HCT116 (cell line): ENCODE measurements at regions not wholly inside any gene's neighbourhood (a gene's known extent, or its start where the extent isn't known, plus 50 kb on each side); places are given as distances from the start of the nearest gene placed in this dataset.

Experiments
- ATAC-seq: fragments of 200-7000 bp; cut with Tn5 transposase; 2 replicates; pipeline ENCODE4 v1.9.1; 2020; ENCODE audit warnings: mild to moderate bottlenecking, moderate library complexity
- BruUV-seq: library from RNA; stranded (reverse); fragments of 400-500 nt; replicated peaks from 2 replicates; lab custom pipeline; 2021; lab: Mats Ljungman, UMichigan
- CTCF ChIA-PET: fragments of 300-600 bp; sonication (Branson Sonifier 250); formaldehyde crosslinking; loops from one replicate; lab custom pipeline; 2021; ENCODE audit warnings: antibody characterized with exemption; lab: Charles Lee
- POLR2A ChIA-PET: fragments of 300-600, 350-600 bp; sonication (Branson Sonifier 250); formaldehyde crosslinking; loops from one replicate; lab custom pipeline; 2021; ENCODE audit warnings: antibody characterized with exemption; lab: Charles Lee
- RAD21 ChIA-PET, 2 experiments: fragments of 300-600 bp; sonication (Branson Sonifier 250); formaldehyde crosslinking; loops; one replicate each; lab custom pipeline; 2023; ENCODE audit warnings: low total read pairs in 2 of 2; ENCODE audit not compliant: uncharacterized antibody in 2 of 2, unreplicated experiment in 2 of 2, low non-redundant PET in 1 of 2; lab: Charles Lee
- DNase-seq: peaks from one replicate; pipeline ENCODE4 v3.0.0-alpha.2; 2010; ENCODE audit warnings: low read depth, low spot score
- H2AFZ ChIP-seq: fragments of 200-600 bp; shearing (Covaris generic), sonication (generic); 2 replicates; pipeline ENCODE4 v1.6.1; 2017; ENCODE audit warnings: low read depth, mixed run types, mixed read lengths, antibody characterized with exemption, low read length; ENCODE audit not compliant: poor library complexity, severe bottlenecking
- H3K27ac ChIP-seq: 2 replicates; pipeline ENCODE4 v1.5.1; 2012; ENCODE audit warnings: low read depth, low read length
- H3K27me3 ChIP-seq: fragments of 200-600 bp; sonication (generic); 2 replicates; pipeline ENCODE4 v1.6.1; 2016; ENCODE audit warnings: mixed run types, low read length, mixed read lengths; ENCODE audit not compliant: insufficient read depth
- H3K36me3 ChIP-seq, 2 experiments: fragments of 200-500 bp in 1 of 2; fragments of 200-600 bp in 1 of 2; sonication (Bioruptor generic) in 1 of 2; sonication (generic) in 1 of 2; 2 replicates each; pipeline versions ENCODE4 v1.5.1 to v1.6.1; 2014 to 2016; ENCODE audit warnings: low read length in 2 of 2, inconsistent platforms in 1 of 2, mixed read lengths in 1 of 2, mixed run types in 1 of 2; ENCODE audit not compliant: insufficient read depth in 2 of 2, control insufficient read depth in 1 of 2
- H3K4me1 ChIP-seq, 2 experiments: fragments of 200-600 bp in 1 of 2; sonication (generic) in 1 of 2; 2 replicates each; pipeline versions ENCODE4 v1.5.1 to v1.6.1; 2012 to 2017; ENCODE audit warnings: low read length in 2 of 2, inconsistent platforms in 1 of 2, mild to moderate bottlenecking in 1 of 2, mixed read lengths in 1 of 2, mixed run types in 1 of 2, moderate library complexity in 1 of 2; ENCODE audit not compliant: insufficient read depth in 2 of 2, control insufficient read depth in 1 of 2
- H3K4me2 ChIP-seq: fragments of 200-600 bp; sonication (generic); 2 replicates; pipeline ENCODE4 v1.6.1; 2017; ENCODE audit warnings: mixed run types, low read length, mixed read lengths
- H3K4me3 ChIP-seq, 2 experiments: fragments of 200-600 bp in 1 of 2; sonication (generic) in 1 of 2; replicated peaks in 1 of 2; 2 replicates each; pipeline ENCODE4 v1.5.1; 2011 to 2016; ENCODE audit warnings: low read length in 2 of 2, control low read depth in 1 of 2, low read depth in 1 of 2, mild to moderate bottlenecking in 1 of 2, mixed read lengths in 1 of 2, mixed run types in 1 of 2
- H3K79me2 ChIP-seq: fragments of 200-600 bp; sonication (generic); 2 replicates; pipeline ENCODE4 v1.6.1; 2017; ENCODE audit warnings: mild to moderate bottlenecking, mixed run types, low read length, moderate library complexity, mixed read lengths; ENCODE audit not compliant: insufficient read depth
- H3K9ac ChIP-seq: fragments of 200-600 bp; sonication (generic); 2 replicates; pipeline ENCODE4 v1.6.1; 2016; ENCODE audit warnings: low read length, mixed read lengths
- H3K9me2 ChIP-seq: fragments of 200-600 bp; sonication (generic), shearing (Covaris generic); 2 replicates; pipeline ENCODE4 v1.6.1; 2017; ENCODE audit warnings: mixed run types, mild to moderate bottlenecking, moderate library complexity; ENCODE audit not compliant: insufficient read depth
- H3K9me3 ChIP-seq, 2 experiments: fragments of 200-500 bp in 1 of 2; fragments of 200-600 bp in 1 of 2; sonication (Bioruptor generic) in 1 of 2; sonication (generic) in 1 of 2; 2 replicates each; pipeline ENCODE4 v1.6.1; 2014 to 2017; ENCODE audit warnings: low read length in 2 of 2, mixed read lengths in 2 of 2, inconsistent platforms in 1 of 2, low read depth in 1 of 2, mild to moderate bottlenecking in 1 of 2, mixed run types in 1 of 2, moderate library complexity in 1 of 2; ENCODE audit not compliant: control insufficient read depth in 1 of 2, insufficient read depth in 1 of 2
- H4K20me1 ChIP-seq: fragments of 200-600 bp; sonication (generic), shearing (Covaris generic); 2 replicates; pipeline ENCODE4 v1.6.1; 2017; ENCODE audit warnings: mixed run types, mild to moderate bottlenecking, moderate library complexity; ENCODE audit not compliant: insufficient read depth
- CBX3 ChIP-seq: IDR thresholded peaks from 2 replicates; pipeline ENCODE4 v1.6.1; 2012; ENCODE audit warnings: low read depth
- EGR1 ChIP-seq: IDR thresholded peaks from 2 replicates; pipeline ENCODE4 v1.6.1; 2012; ENCODE audit warnings: low read depth
- FOSL1 ChIP-seq: IDR thresholded peaks from 2 replicates; pipeline ENCODE4 v1.6.1; 2012; ENCODE audit warnings: low read depth
- POLR2AphosphoS5 ChIP-seq: IDR thresholded peaks from 2 replicates; pipeline ENCODE4 v1.6.1; 2011; ENCODE audit warnings: mild to moderate bottlenecking, low read depth, low read length, moderate library complexity
- RAD21 ChIP-seq: IDR thresholded peaks from 2 replicates; pipeline ENCODE4 v1.6.1; 2012; ENCODE audit warnings: low read depth, mild to moderate bottlenecking
- REST ChIP-seq: IDR thresholded peaks from 2 replicates; pipeline ENCODE4 v1.6.1; 2012; ENCODE audit warnings: low read depth
- SIN3A ChIP-seq: IDR thresholded peaks from 2 replicates; pipeline ENCODE4 v1.6.1; 2012; ENCODE audit warnings: low read depth
- SP1 ChIP-seq: IDR thresholded peaks from 2 replicates; pipeline ENCODE4 v1.6.1; 2012; ENCODE audit warnings: low read depth
- SRF ChIP-seq: IDR thresholded peaks from 2 replicates; pipeline ENCODE4 v1.6.1; 2012; ENCODE audit warnings: low read depth
- TCF7L2 ChIP-seq: IDR thresholded peaks from 2 replicates; pipeline ENCODE4 v1.7.0; 2011; ENCODE audit warnings: borderline replicate concordance, inconsistent platforms; ENCODE audit not compliant: insufficient read depth, insufficient read length; ENCODE audit errors: extremely low read depth
- ZFX ChIP-seq: fragments of 450-650 bp; IDR thresholded peaks from 2 replicates; pipeline ENCODE4 v1.6.1; 2017
- ZNF274 ChIP-seq: fragments of 200-500 bp; sonication (Bioruptor generic); IDR thresholded peaks from 2 replicates; pipeline ENCODE4 v1.6.1; 2014; ENCODE audit warnings: mild to moderate bottlenecking, low read depth, low read length, inconsistent platforms
- intact Hi-C: fragments of 100-400 bp; cut with micrococcal nuclease; formaldehyde crosslinking; loops from 2 replicates; pipeline ENCODE4 v1.10.0; 2022
- TF ChIP-seq, protein P1 (sequence below): IDR thresholded peaks from 2 replicates; pipeline ENCODE4 v1.6.1; 2012
- TF ChIP-seq, protein P2 (sequence below), 3 experiments: fragments of 200-600 bp in 1 of 3; sonication (generic) in 1 of 3; IDR thresholded peaks in 2 of 3; conservative IDR thresholded peaks in 1 of 3; 2 replicates each; pipeline ENCODE4 v1.5.1; 2012 to 2017; ENCODE audit warnings: low read depth in 2 of 3, low read length in 2 of 3, antibody characterized with exemption in 1 of 3, borderline replicate concordance in 1 of 3, control low read depth in 1 of 3, mild to moderate bottlenecking in 1 of 3, mixed read lengths in 1 of 3, mixed run types in 1 of 3, moderate library complexity in 1 of 3; ENCODE audit not compliant: insufficient read depth in 1 of 3

- no peaks in the 10 kb centered on the region for H3K79me2 ChIP-seq
- no peak overlapping the region for H3K27ac ChIP-seq
- TF ChIP-seq TCF7L2 (no peak), ZNF274 (no peak), RAD21 (no peak), SIN3A (no peak), SP1 (no peak), SRF (no peak), CBX3 (no peak)
- ChIA-PET POLR2A (no interaction called here), CTCF (no interaction called here), RAD21 (no interaction called here)
- ATAC-seq (no peak), DNase-seq (no peak)
- no peak overlapping the region for H2AFZ ChIP-seq
- no TSS peak for BruUV-seq
- no peak overlapping the region for H3K9ac ChIP-seq
- H3K4me2 ChIP-seq, result no peak overlapping the region
- H3K27me3 ChIP-seq, result peaks cover 40% of the 10 kb centered on the region
- no peak overlapping the region for H3K4me3 ChIP-seq
- H3K9me2 ChIP-seq, result no peaks in the 10 kb centered on the region
- no peaks in the 10 kb centered on the region for H3K4me1 ChIP-seq
- H4K20me1 ChIP-seq, result no peaks in the 10 kb centered on the region; the same call in 1 of the 2 replicates
- no peaks in the 10 kb centered on the region for H3K9me3 ChIP-seq
- intact Hi-C loops, result no loop called here
- H3K36me3 ChIP-seq, result no peaks in the 10 kb centered on the region; a peak in 1 of 4 replicates
Observed at GRCh38 chr3:181458857-181459256, 252.9 kb upstream of the SOX2 start.

- no peaks in the 10 kb centered on the region for H3K79me2 ChIP-seq
- H3K4me3 ChIP-seq, result no peak overlapping the region
- BruUV-seq, result no TSS peak
- H3K36me3 ChIP-seq, result no peaks in the 10 kb centered on the region
- no peaks in the 10 kb centered on the region for H3K9me3 ChIP-seq
- H3K9me2 ChIP-seq, result no peaks in the 10 kb centered on the region
- no peak overlapping the region for H2AFZ ChIP-seq
- no peak for ATAC-seq
- RAD21 ChIA-PET, result no interaction called here
- CTCF ChIA-PET, result no interaction called here
- TF ChIP-seq, protein P1, sequence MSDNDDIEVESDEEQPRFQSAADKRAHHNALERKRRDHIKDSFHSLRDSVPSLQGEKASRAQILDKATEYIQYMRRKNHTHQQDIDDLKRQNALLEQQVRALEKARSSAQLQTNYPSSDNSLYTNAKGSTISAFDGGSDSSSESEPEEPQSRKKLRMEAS, result no peak
- TF ChIP-seq REST (no peak), ZFX (no peak), RAD21 (no peak), SP1 (no peak), POLR2AphosphoS5 (no peak), CBX3 (no peak), TCF7L2 (no peak), FOSL1 (no peak), EGR1 (no peak), ZNF274 (no peak)
- TF ChIP-seq, protein P2, sequence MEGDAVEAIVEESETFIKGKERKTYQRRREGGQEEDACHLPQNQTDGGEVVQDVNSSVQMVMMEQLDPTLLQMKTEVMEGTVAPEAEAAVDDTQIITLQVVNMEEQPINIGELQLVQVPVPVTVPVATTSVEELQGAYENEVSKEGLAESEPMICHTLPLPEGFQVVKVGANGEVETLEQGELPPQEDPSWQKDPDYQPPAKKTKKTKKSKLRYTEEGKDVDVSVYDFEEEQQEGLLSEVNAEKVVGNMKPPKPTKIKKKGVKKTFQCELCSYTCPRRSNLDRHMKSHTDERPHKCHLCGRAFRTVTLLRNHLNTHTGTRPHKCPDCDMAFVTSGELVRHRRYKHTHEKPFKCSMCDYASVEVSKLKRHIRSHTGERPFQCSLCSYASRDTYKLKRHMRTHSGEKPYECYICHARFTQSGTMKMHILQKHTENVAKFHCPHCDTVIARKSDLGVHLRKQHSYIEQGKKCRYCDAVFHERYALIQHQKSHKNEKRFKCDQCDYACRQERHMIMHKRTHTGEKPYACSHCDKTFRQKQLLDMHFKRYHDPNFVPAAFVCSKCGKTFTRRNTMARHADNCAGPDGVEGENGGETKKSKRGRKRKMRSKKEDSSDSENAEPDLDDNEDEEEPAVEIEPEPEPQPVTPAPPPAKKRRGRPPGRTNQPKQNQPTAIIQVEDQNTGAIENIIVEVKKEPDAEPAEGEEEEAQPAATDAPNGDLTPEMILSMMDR (IDR thresholded peaks at IDR 0.05 in 2 of 3, conservative IDR thresholded peaks at IDR 0.05 in 1 of 3; ENCODE audit: borderline replicate concordance in 1 of 3, insufficient read depth in 1 of 3, low read depth in 2 of 3, low read length in 2 of 3), result no peak
- no peaks in the 10 kb centered on the region; the same call in 1 of the 2 replicates for H4K20me1 ChIP-seq
- no peak overlapping the region for H3K4me2 ChIP-seq
- H3K9ac ChIP-seq, result no peak overlapping the region
- peaks cover 40% of the 10 kb centered on the region for H3K27me3 ChIP-seq
- intact Hi-C loops, result no loop called here
- DNase-seq, result no peak
- POLR2A ChIA-PET, result no interaction called here
- no peaks in the 10 kb centered on the region for H3K4me1 ChIP-seq
- H3K27ac ChIP-seq, result no peak overlapping the region
Observed at GRCh38 chr3:181457756-181458155, 254.0 kb upstream of the SOX2 start.
